LHCN-M2 (cell line): ENCODE measurements at regions not wholly inside any gene's neighbourhood (a gene's known extent, or its start where the extent isn't known, plus 50 kb on each side); places are given as distances from the start of the nearest gene placed in this dataset.

Experiments used
- DNase-seq: peaks from one replicate; pipeline ENCODE4 v3.0.0-alpha.2; 2012; ENCODE audit warnings: low read depth

GRCh38 chr7:124330731-124331407, 298.0 kb upstream of the TMEM229A start:
- DNase-seq: no peak

- no peak for DNase-seq
Measured at GRCh38 chr7:124328774-124329173, 295.9 kb upstream of the TMEM229A start.

GRCh38 chr7:124324262-124324661, 291.4 kb upstream of the TMEM229A start:
- DNase-seq: no peak

GRCh38 chr7:124323597-124323996, 290.7 kb upstream of the TMEM229A start:
- no peak for DNase-seq

GRCh38 chr7:124322561-124322960, 289.7 kb upstream of the TMEM229A start:
- DNase-seq: no peak

GRCh38 chr7:124318721-124319450, 286.0 kb upstream of the TMEM229A start:
- DNase-seq: no peak

GRCh38 chr7:124310934-124311390, 278.1 kb upstream of the TMEM229A start:
- DNase-seq: no peak

GRCh38 chr7:124308384-124308783, 275.5 kb upstream of the TMEM229A start:
- DNase-seq: no peak

- DNase-seq: no peak
Measured at GRCh38 chr7:124295289-124295688, 262.4 kb upstream of the TMEM229A start.

GRCh38 chr7:124284937-124285336, 252.1 kb upstream of the TMEM229A start:
- DNase-seq: no peak

GRCh38 chr7:124276005-124276622, 243.2 kb upstream of the TMEM229A start:
- no peak for DNase-seq

- no peak for DNase-seq
Measured at GRCh38 chr7:124275411-124275810, 242.5 kb upstream of the TMEM229A start.

GRCh38 chr7:124269774-124270173, 236.9 kb upstream of the TMEM229A start:
- no peak for DNase-seq

GRCh38 chr7:124267154-124267553, 234.3 kb upstream of the TMEM229A start:
- DNase-seq: no peak

GRCh38 chr7:124263232-124263827, 230.5 kb upstream of the TMEM229A start:
- DNase-seq: no peak

GRCh38 chr7:124261710-124262109, 228.8 kb upstream of the TMEM229A start:
- no peak for DNase-seq

- DNase-seq: no peak
Measured at GRCh38 chr7:124257638-124258308, 224.9 kb upstream of the TMEM229A start.

GRCh38 chr7:124255041-124255655, 222.3 kb upstream of the TMEM229A start:
- no peak for DNase-seq

GRCh38 chr7:124254396-124254795, 221.5 kb upstream of the TMEM229A start:
- no peak for DNase-seq

- DNase-seq: no peak
Measured at GRCh38 chr7:124251636-124252035, 218.8 kb upstream of the TMEM229A start.

- no peak for DNase-seq
Measured at GRCh38 chr7:124250297-124251034, 217.6 kb upstream of the TMEM229A start.
